A673 (cell line): ENCODE measurements at regions not wholly inside any gene's neighbourhood (a gene's known extent, or its start where the extent isn't known, plus 50 kb on each side); places are given as distances from the start of the nearest gene placed in this dataset.

Experiments used
- EZH2 ChIP-seq: fragments of 200-600 bp; sonication (generic); IDR thresholded peaks from 2 replicates; pipeline ENCODE4 v1.6.1; 2017; ENCODE audit warnings: borderline replicate concordance, low read depth, mild to moderate bottlenecking, mixed read lengths, antibody characterized with exemption, low read length; ENCODE audit not compliant: poor library complexity, severe bottlenecking
- TF ChIP-seq, protein P1 (sequence below): fragments of 300-800, 200-600 bp; sonication (generic); conservative IDR thresholded peaks from 2 replicates; pipeline ENCODE4 v1.5.1; 2017; ENCODE audit warnings: low read depth, mild to moderate bottlenecking, antibody characterized with exemption, low read length, moderate library complexity, mixed read lengths

GRCh38 chr4:117529401-117529800, 444.0 kb upstream of the TRAM1L1 start:
- TF ChIP-seq, protein P1, sequence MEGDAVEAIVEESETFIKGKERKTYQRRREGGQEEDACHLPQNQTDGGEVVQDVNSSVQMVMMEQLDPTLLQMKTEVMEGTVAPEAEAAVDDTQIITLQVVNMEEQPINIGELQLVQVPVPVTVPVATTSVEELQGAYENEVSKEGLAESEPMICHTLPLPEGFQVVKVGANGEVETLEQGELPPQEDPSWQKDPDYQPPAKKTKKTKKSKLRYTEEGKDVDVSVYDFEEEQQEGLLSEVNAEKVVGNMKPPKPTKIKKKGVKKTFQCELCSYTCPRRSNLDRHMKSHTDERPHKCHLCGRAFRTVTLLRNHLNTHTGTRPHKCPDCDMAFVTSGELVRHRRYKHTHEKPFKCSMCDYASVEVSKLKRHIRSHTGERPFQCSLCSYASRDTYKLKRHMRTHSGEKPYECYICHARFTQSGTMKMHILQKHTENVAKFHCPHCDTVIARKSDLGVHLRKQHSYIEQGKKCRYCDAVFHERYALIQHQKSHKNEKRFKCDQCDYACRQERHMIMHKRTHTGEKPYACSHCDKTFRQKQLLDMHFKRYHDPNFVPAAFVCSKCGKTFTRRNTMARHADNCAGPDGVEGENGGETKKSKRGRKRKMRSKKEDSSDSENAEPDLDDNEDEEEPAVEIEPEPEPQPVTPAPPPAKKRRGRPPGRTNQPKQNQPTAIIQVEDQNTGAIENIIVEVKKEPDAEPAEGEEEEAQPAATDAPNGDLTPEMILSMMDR: no peak
- TF ChIP-seq EZH2: no peak
